ENCODE measurements at regions not wholly inside any gene's neighbourhood (a gene's known extent, or its start where the extent isn't known, plus 50 kb on each side); places are given as distances from the start of the nearest gene placed in this dataset.

GRCh38 chr10:88138319-88138848, 275.0 kb downstream of the PTEN start:
- H3K9me3 ChIP-seq (ENCODE audit: control insufficient read depth, insufficient read depth, low read length) = no peaks in the 10 kb centered on the region
- Mint-ChIP-seq H3K36me3 (no peaks in the 10 kb centered on the region), H3K27me3 (ENCODE audit: low read depth in 2 of 2) (peaks cover 0 to 14% of the 10 kb centered on the region in 2 donors), H3K27ac (no peak overlapping the region), H3K4me3 (no peak overlapping the region), H3K9me3 (peaks cover 0 to 3% of the 10 kb centered on the region in 2 donors), H3K4me1 (peaks cover 23% of the 10 kb centered on the region in 2 donors)
- H3K36me3 ChIP-seq (ENCODE audit: control insufficient read depth, insufficient read depth, low read length) = no peaks in the 10 kb centered on the region
- H3K4me1 ChIP-seq (ENCODE audit: control insufficient read depth, insufficient read depth, low read length) = peaks cover 4% of the 10 kb centered on the region
- no peak overlapping the region for H3K4me3 ChIP-seq (ENCODE audit: low read length)
- H3K27ac ChIP-seq (ENCODE audit: low read length) = no peak overlapping the region
- H3K27me3 ChIP-seq (ENCODE audit: control insufficient read depth, insufficient read depth, low read length) = no peaks in the 10 kb centered on the region
- ATAC-seq (peak; percentile 65 to 89 (median 72)), DNase-seq (no peak)
- WGBS (ENCODE audit: insufficient coverage) = 50% methylated on average over 1 of the region's 2 CpGs
- no peak for TF ChIP-seq CTCF (IDR thresholded peaks at IDR 0.05)
- intact Hi-C loops (cut with micrococcal nuclease) = no loop called here

- H3K36me3 ChIP-seq (ENCODE audit: control insufficient read depth, insufficient read depth, low read length) = no peaks in the 10 kb centered on the region
- no peaks in the 10 kb centered on the region for H3K9me3 ChIP-seq (ENCODE audit: control insufficient read depth, insufficient read depth, low read length)
- Mint-ChIP-seq H3K27ac (no peak overlapping the region), H3K4me3 (no peak overlapping the region), H3K27me3 (ENCODE audit: low read depth in 2 of 2) (peaks cover 0 to 6% of the 10 kb centered on the region in 2 donors), H3K9me3 (no peaks in the 10 kb centered on the region), H3K4me1 (peaks cover 0 to 1% of the 10 kb centered on the region in 2 donors), H3K36me3 (no peaks in the 10 kb centered on the region)
- intact Hi-C loops (cut with micrococcal nuclease) = no loop called here
- no peak overlapping the region for H3K4me3 ChIP-seq (ENCODE audit: low read length)
- TF ChIP-seq CTCF (IDR thresholded peaks at IDR 0.05) = no peak
- H3K27me3 ChIP-seq (ENCODE audit: control insufficient read depth, insufficient read depth, low read length) = no peaks in the 10 kb centered on the region
- ATAC-seq = no peak
- no peak overlapping the region for H3K27ac ChIP-seq (ENCODE audit: low read length)
- DNase-seq = no peak
- 89% methylated on average over 2 of the region's 5 CpGs for WGBS (ENCODE audit: insufficient coverage)
- no peaks in the 10 kb centered on the region for H3K4me1 ChIP-seq (ENCODE audit: control insufficient read depth, insufficient read depth, low read length)
Measured at GRCh38 chr10:88147000-88147798, 283.8 kb downstream of the PTEN start.

- Histone ChIP-seq H3K27me3 (ENCODE audit: control insufficient read depth, insufficient read depth, low read length) (no peaks in the 10 kb centered on the region), H3K9me3 (ENCODE audit: control insufficient read depth, insufficient read depth, low read length) (no peaks in the 10 kb centered on the region), H3K36me3 (ENCODE audit: control insufficient read depth, insufficient read depth, low read length) (no peaks in the 10 kb centered on the region), H3K4me3 (ENCODE audit: low read length) (no peak overlapping the region), H3K4me1 (ENCODE audit: control insufficient read depth, insufficient read depth, low read length) (peaks cover 4% of the 10 kb centered on the region), H3K27ac (ENCODE audit: low read length) (no peak overlapping the region)
- H3K4me3 Mint-ChIP-seq = no peak overlapping the region
- no peak for ATAC-seq
- peaks cover 0 to 6% of the 10 kb centered on the region in 2 donors for H3K27me3 Mint-ChIP-seq (ENCODE audit: low read depth in 2 of 2)
- H3K9me3 Mint-ChIP-seq = no peaks in the 10 kb centered on the region
- H3K36me3 Mint-ChIP-seq = no peaks in the 10 kb centered on the region
- peaks cover 0 to 7% of the 10 kb centered on the region in 2 donors for H3K4me1 Mint-ChIP-seq
- no peak for TF ChIP-seq CTCF (IDR thresholded peaks at IDR 0.05)
- intact Hi-C loops (cut with micrococcal nuclease) = no loop called here
- H3K27ac Mint-ChIP-seq = no peak overlapping the region
- no peak for DNase-seq
- 95% methylated on average over 1 of the region's 1 CpG for WGBS (ENCODE audit: insufficient coverage)
Measured at GRCh38 chr10:88149906-88150305, 286.5 kb downstream of the PTEN start.

Measured in natural killer cell (primary cell).